B cell (primary cell): ENCODE measurements at regions not wholly inside any gene's neighbourhood (a gene's known extent, or its start where the extent isn't known, plus 50 kb on each side); places are given as distances from the start of the nearest gene placed in this dataset.

Source experiments
- ATAC-seq: fragments of 200-7000 bp; cut with Tn5 transposase; one replicate; pipeline ENCODE4 v1.10.0; 2021; ENCODE audit warnings: low read depth, mild to moderate bottlenecking, moderate number of reproducible peaks, moderate library complexity
- CTCF ChIA-PET: fragments of 350-600 bp; sonication (Branson Sonifier 250); formaldehyde crosslinking; loops from one replicate; lab custom pipeline; 2021; ENCODE audit warnings: antibody characterized with exemption, inconsistent platforms; lab: Charles Lee
- POLR2A ChIA-PET: fragments of 350-600 bp; sonication (Branson Sonifier 250); formaldehyde crosslinking; loops from one replicate; lab custom pipeline; 2021; ENCODE audit warnings: antibody characterized with exemption; lab: Charles Lee
- DNase-seq: peaks from one replicate; pipeline ENCODE4 v3.0.0; 2013
- H2AFZ ChIP-seq: 2 replicates; pipeline ENCODE4 v1.6.1; 2012; ENCODE audit warnings: mild to moderate bottlenecking, low read depth, low read length; ENCODE audit not compliant: insufficient read depth, poor library complexity, severe bottlenecking
- H3K27ac ChIP-seq, 2 donors: 1 replicate in 1 of 2; 2 replicates in 1 of 2; pipeline ENCODE4 v1.5.1; 2012 to 2013; ENCODE audit warnings: low read length in 2 of 2, mild to moderate bottlenecking in 2 of 2, moderate library complexity in 1 of 2
- H3K27me3 ChIP-seq, 4 experiments: fragments of 200-600 bp in 1 of 4; sonication (generic) in 1 of 4; replicated peaks in 1 of 4; 1 replicate in 2 of 4; 2 replicates in 2 of 4; pipeline versions ENCODE4 v1.6.1 to v1.7.0; 2013 to 2016; ENCODE audit warnings: low read length in 3 of 4, mild to moderate bottlenecking in 2 of 4, mixed read lengths in 1 of 4, moderate library complexity in 1 of 4; ENCODE audit not compliant: insufficient read depth in 4 of 4, control insufficient read depth in 3 of 4; ENCODE audit errors: control extremely low read depth in 1 of 4
- H3K36me3 ChIP-seq, 2 experiments: replicated peaks in 1 of 2; 1 replicate in 1 of 2; 2 replicates in 1 of 2; pipeline versions ENCODE4 v1.6.1 to v1.7.1; 2013; ENCODE audit warnings: low read length in 1 of 2; ENCODE audit not compliant: insufficient read depth in 2 of 2, control insufficient read depth in 1 of 2; ENCODE audit errors: control extremely low read depth in 1 of 2, extremely low read depth in 1 of 2
- H3K4me1 ChIP-seq, 2 donors: fragments of 200-600 bp in 1 of 2; sonication (generic) in 1 of 2; 1 replicate in 1 of 2; 2 replicates in 1 of 2; pipeline versions ENCODE4 v1.5.1 to v1.6.1; 2013 to 2017; ENCODE audit warnings: low read length in 2 of 2; ENCODE audit not compliant: control insufficient read depth in 2 of 2, insufficient read depth in 2 of 2
- H3K4me2 ChIP-seq: replicated peaks from 2 replicates; pipeline ENCODE3; 2012; ENCODE audit warnings: mild to moderate bottlenecking, low read depth, low read length; ENCODE audit not compliant: poor library complexity, severe bottlenecking
- H3K4me3 ChIP-seq, 5 experiments: fragments of 200-600 bp in 1 of 5; sonication (generic) in 1 of 5; 1 replicate in 3 of 5; 2 replicates in 2 of 5; pipeline versions ENCODE4 v1.5.1 to v1.7.0; 2011 to 2016; ENCODE audit warnings: low read length in 4 of 5, mild to moderate bottlenecking in 4 of 5, low read depth in 2 of 5, control low read depth in 1 of 5, moderate library complexity in 1 of 5; ENCODE audit not compliant: insufficient read depth in 1 of 5; ENCODE audit errors: control extremely low read depth in 1 of 5, extremely low read depth in 1 of 5
- H3K79me2 ChIP-seq: fragments of 200-600 bp; sonication (generic); one replicate; pipeline ENCODE4 v1.6.0; 2016; ENCODE audit warnings: low read length; ENCODE audit not compliant: control insufficient read depth, insufficient read depth
- H3K9ac ChIP-seq: fragments of 200-600 bp; sonication (generic); 2 replicates; pipeline ENCODE4 v1.6.1; 2017; ENCODE audit warnings: mild to moderate bottlenecking, low read length, moderate library complexity
- H3K9me3 ChIP-seq, 3 donors: one replicate each; pipeline versions ENCODE4 v1.6.1 to v1.7.1; 2013; ENCODE audit warnings: low read length in 2 of 3; ENCODE audit not compliant: control insufficient read depth in 2 of 3, insufficient read depth in 1 of 3; ENCODE audit errors: control extremely low read depth in 1 of 3
- H4K20me1 ChIP-seq: 2 replicates; pipeline ENCODE4 v1.6.0; 2012; ENCODE audit warnings: mild to moderate bottlenecking, low read length; ENCODE audit not compliant: insufficient read depth, control insufficient read depth, poor library complexity, severe bottlenecking
- H3K27ac Mint-ChIP-seq: one replicate; pipeline ENCODE4 v1.8.0; 2021; ENCODE audit warnings: mixed read lengths
- H3K27me3 Mint-ChIP-seq: one replicate; pipeline ENCODE4 v1.8.0; 2021; ENCODE audit warnings: mixed read lengths
- H3K4me1 Mint-ChIP-seq: one replicate; pipeline ENCODE4 v1.8.0; 2021; ENCODE audit warnings: mixed read lengths
- H3K4me3 Mint-ChIP-seq: one replicate; pipeline ENCODE4 v1.8.0; 2021; ENCODE audit warnings: mixed read lengths
- H3K9me3 Mint-ChIP-seq: one replicate; pipeline ENCODE4 v1.8.0; 2022; ENCODE audit warnings: mixed read lengths; ENCODE audit not compliant: insufficient read depth
- EZH2 ChIP-seq: IDR thresholded peaks from 2 replicates; pipeline ENCODE4 v1.6.1; 2012; ENCODE audit warnings: borderline replicate concordance, low read depth, mild to moderate bottlenecking, moderate library complexity, low read length; ENCODE audit not compliant: insufficient read depth, poor library complexity, severe bottlenecking
- WGBS: methylation state at CpG from one replicate; pipeline ENCODE4 v1.1.5; 2013; ENCODE audit warnings: missing lambda C conversion rate; ENCODE audit not compliant: insufficient coverage; 5-methylcytosine and 5-hydroxymethylcytosine counted together
- intact Hi-C: fragments of 100-400 bp; cut with micrococcal nuclease; formaldehyde crosslinking; loops from one replicate; pipeline ENCODE4 v1.10.0; 2022
- TF ChIP-seq, protein P1 (sequence below): fragments of 200-600 bp; IDR thresholded peaks from one replicate; pipeline ENCODE4 v1.8.0; 2022; ENCODE audit warnings: antibody characterized with exemption, mild to moderate bottlenecking

DNA sequence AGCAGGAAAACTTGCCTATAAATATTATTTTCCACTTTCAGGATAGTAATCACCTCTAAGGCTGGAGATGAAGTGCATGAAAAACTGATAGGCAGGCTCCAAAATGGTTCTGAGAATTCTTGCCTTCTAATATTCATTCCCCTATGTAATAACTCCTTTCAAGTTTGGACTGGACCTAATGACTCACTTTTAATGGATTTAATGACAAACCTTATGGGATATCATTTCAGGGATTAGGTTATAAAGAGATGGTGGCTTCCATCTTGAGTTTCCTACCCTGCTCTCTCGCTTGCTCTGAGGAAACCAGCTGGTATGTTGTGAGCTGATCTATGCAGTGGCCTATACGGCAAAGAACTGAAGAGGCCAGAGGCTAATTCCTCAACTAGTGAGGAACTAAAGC is 192.0 kb downstream of the BCHE start:
- TF ChIP-seq, protein P1, sequence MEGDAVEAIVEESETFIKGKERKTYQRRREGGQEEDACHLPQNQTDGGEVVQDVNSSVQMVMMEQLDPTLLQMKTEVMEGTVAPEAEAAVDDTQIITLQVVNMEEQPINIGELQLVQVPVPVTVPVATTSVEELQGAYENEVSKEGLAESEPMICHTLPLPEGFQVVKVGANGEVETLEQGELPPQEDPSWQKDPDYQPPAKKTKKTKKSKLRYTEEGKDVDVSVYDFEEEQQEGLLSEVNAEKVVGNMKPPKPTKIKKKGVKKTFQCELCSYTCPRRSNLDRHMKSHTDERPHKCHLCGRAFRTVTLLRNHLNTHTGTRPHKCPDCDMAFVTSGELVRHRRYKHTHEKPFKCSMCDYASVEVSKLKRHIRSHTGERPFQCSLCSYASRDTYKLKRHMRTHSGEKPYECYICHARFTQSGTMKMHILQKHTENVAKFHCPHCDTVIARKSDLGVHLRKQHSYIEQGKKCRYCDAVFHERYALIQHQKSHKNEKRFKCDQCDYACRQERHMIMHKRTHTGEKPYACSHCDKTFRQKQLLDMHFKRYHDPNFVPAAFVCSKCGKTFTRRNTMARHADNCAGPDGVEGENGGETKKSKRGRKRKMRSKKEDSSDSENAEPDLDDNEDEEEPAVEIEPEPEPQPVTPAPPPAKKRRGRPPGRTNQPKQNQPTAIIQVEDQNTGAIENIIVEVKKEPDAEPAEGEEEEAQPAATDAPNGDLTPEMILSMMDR = no peak
- TF ChIP-seq EZH2 = no peak
- H3K27ac Mint-ChIP-seq = no peak overlapping the region
- ATAC-seq = no peak
- no peak for DNase-seq
- H3K9me3 Mint-ChIP-seq = no peaks in the 10 kb centered on the region
- intact Hi-C loops = no loop called here
- no CpG with 5 or more reads among the region's 2 CpGs for WGBS
- H3K4me1 Mint-ChIP-seq = no peaks in the 10 kb centered on the region
- H3K9ac ChIP-seq = no peak overlapping the region
- POLR2A ChIA-PET = no interaction called here
- no peaks in the 10 kb centered on the region for H4K20me1 ChIP-seq
- H3K79me2 ChIP-seq = no peaks in the 10 kb centered on the region
- H3K4me3 ChIP-seq = no peak overlapping the region
- H3K4me1 ChIP-seq = no peaks in the 10 kb centered on the region
- peaks cover 0 to 4% (median 0%) of the 10 kb centered on the region in 3 donors for H3K9me3 ChIP-seq
- H2AFZ ChIP-seq = no peak overlapping the region
- CTCF ChIA-PET = no interaction called here
- no peak overlapping the region for H3K27ac ChIP-seq
- no peaks in the 10 kb centered on the region for H3K27me3 ChIP-seq
- H3K36me3 ChIP-seq = no peaks in the 10 kb centered on the region
- no peak overlapping the region for H3K4me2 ChIP-seq
- no peak overlapping the region for H3K4me3 Mint-ChIP-seq
- H3K27me3 Mint-ChIP-seq = no peaks in the 10 kb centered on the region

DNA sequence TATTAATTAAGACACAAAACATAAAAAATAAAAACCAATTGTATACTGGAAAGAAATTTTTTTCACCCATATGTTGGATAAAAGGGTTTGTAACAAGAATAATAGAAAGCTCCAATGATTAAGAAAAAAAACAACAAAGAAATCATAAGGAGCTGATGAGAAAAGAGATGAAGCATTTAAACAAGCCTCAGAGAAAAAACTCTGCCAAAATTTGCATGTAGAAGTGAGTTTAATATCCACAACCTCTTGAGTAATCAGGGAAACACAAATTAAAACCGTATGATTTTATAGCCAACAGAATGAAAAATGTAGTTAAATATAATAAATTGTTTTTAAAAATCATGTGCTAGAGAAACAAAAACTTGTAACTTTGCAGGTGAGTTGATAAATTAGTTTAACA is 192.9 kb downstream of the BCHE start:
- H3K79me2 ChIP-seq = no peaks in the 10 kb centered on the region
- H3K9me3 ChIP-seq = no peaks in the 10 kb centered on the region
- no peaks in the 10 kb centered on the region for H3K27me3 Mint-ChIP-seq
- H4K20me1 ChIP-seq = no peaks in the 10 kb centered on the region
- H3K4me3 Mint-ChIP-seq = no peak overlapping the region
- no peaks in the 10 kb centered on the region for H3K4me1 Mint-ChIP-seq
- no CpG with 5 or more reads among the region's 1 CpG for WGBS
- no peaks in the 10 kb centered on the region for H3K36me3 ChIP-seq
- no peak overlapping the region for H2AFZ ChIP-seq
- no peak overlapping the region for H3K4me2 ChIP-seq
- no peaks in the 10 kb centered on the region for H3K9me3 Mint-ChIP-seq
- POLR2A ChIA-PET = no interaction called here
- no peak for ATAC-seq
- DNase-seq = no peak
- H3K4me3 ChIP-seq = no peak overlapping the region
- H3K4me1 ChIP-seq = no peaks in the 10 kb centered on the region
- intact Hi-C loops = no loop called here
- CTCF ChIA-PET = no interaction called here
- no peak overlapping the region for H3K27ac Mint-ChIP-seq
- no peak for TF ChIP-seq EZH2
- TF ChIP-seq, protein P1 = no peak
- H3K27me3 ChIP-seq = no peaks in the 10 kb centered on the region
- no peak overlapping the region for H3K9ac ChIP-seq
- no peak overlapping the region for H3K27ac ChIP-seq
